Mucosa of descending colon (tissue), 3 donors: ENCODE measurements at regions not wholly inside any gene's neighbourhood (a gene's known extent, or its start where the extent isn't known, plus 50 kb on each side); places are given as distances from the start of the nearest gene placed in this dataset.

Experiments used
- ATAC-seq: fragments of 200-7000 bp; cut with Tn5 transposase; one replicate; pipeline ENCODE4 v1.9.1; 2020; ENCODE audit warnings: mild to moderate bottlenecking, moderate library complexity
- DNase-seq, 3 donors: peaks; one replicate each; pipeline ENCODE4 v3.0.0-alpha.2; 2020
- H3K36me3 ChIP-seq: fragments of 200-600 bp; one replicate; pipeline ENCODE4 v1.8.0; 2021; ENCODE audit warnings: low read depth, mild to moderate bottlenecking
- H3K4me1 ChIP-seq: fragments of 200-600 bp; one replicate; pipeline ENCODE4 v1.8.0; 2021; ENCODE audit warnings: low read depth, mild to moderate bottlenecking
- H3K4me3 ChIP-seq: fragments of 200-600 bp; one replicate; pipeline ENCODE4 v1.8.0; 2021; ENCODE audit warnings: mild to moderate bottlenecking
- H3K9me3 ChIP-seq: fragments of 200-600 bp; one replicate; pipeline ENCODE4 v1.8.0; 2021; ENCODE audit warnings: mild to moderate bottlenecking
- CTCF ChIP-seq: fragments of 200-600 bp; IDR thresholded peaks from one replicate; pipeline ENCODE4 v1.8.0; 2022; ENCODE audit warnings: antibody characterized with exemption, mild to moderate bottlenecking
- intact Hi-C, 2 donors: fragments of 100-400 bp; cut with DNase I in 1 of 2; cut with micrococcal nuclease in 1 of 2; formaldehyde crosslinking; loops; one replicate each; pipeline versions ENCODE4 v1.11.0 to v1.11.1; 2022; cut with DNase I, micrococcal nuclease
- donor health status: DM: no; HTN: no; CAD: no; lungs with moderate emphysema.
- donor health status: DM: no; HTN: no; CAD: no.
- donor health status: DM: no; HTN: yes; CAD: no.

DNA sequence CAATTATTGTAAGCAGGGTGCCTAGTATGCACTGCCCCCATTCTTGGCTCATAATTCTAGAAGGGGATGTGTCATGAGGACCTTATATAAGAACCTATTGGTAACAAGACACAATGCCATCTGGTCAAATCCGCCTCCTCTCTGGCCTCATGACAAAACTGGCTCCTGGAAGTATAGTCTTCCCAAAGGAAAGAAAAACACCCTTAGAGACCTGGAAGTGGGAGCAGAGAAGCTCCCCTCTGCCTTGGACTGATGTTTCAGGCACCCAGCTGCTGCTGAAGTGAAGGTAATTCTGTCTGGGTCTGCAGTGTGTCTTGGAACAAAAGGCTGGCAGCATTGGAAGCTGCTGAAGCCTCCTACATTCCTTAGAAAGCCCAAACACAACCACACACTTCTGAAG is 107.2 kb upstream of the CLSTN2 start:
- Histone ChIP-seq H3K4me3 (no peak overlapping the region), H3K36me3 (no peaks in the 10 kb centered on the region), H3K4me1 (no peaks in the 10 kb centered on the region), H3K9me3 (no peaks in the 10 kb centered on the region)
- intact Hi-C loops: no loop called here
- no peak for DNase-seq
- no peak for ATAC-seq
- no peak for TF ChIP-seq CTCF

DNA sequence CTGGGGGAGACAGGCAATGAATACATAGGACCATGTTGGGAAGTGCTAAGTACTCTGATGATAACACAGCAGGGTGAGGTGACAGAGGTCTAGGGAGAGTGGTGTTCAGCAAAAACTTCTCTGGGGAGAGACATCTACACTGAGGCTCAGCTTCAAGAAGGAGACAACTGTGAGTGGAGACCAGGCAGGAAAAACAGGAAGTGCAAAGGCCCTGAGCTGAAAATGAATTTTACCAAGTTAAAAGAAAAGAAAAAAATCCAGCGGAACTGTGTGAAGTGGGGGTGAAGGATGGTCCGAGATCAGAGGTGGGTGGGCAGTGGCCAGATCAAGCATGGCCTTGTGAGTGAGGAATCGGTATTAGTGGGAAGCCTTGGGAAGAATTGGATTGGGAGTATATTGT is 110.1 kb upstream of the CLSTN2 start:
- Histone ChIP-seq H3K4me3 (no peak overlapping the region), H3K4me1 (no peaks in the 10 kb centered on the region), H3K9me3 (no peaks in the 10 kb centered on the region), H3K36me3 (no peaks in the 10 kb centered on the region)
- no peak for TF ChIP-seq CTCF
- no peak for ATAC-seq
- intact Hi-C loops: no loop called here
- no peak for DNase-seq

- ATAC-seq: no peak
- intact Hi-C loops: no loop called here
- H3K36me3 ChIP-seq: no peaks in the 10 kb centered on the region
- no peak for TF ChIP-seq CTCF
- no peak overlapping the region for H3K4me3 ChIP-seq
- no peaks in the 10 kb centered on the region for H3K4me1 ChIP-seq
- no peaks in the 10 kb centered on the region for H3K9me3 ChIP-seq
- no peak for DNase-seq
Measured at GRCh38 chr3:139814646-139815045, 120.3 kb upstream of the CLSTN2 start.

DNA sequence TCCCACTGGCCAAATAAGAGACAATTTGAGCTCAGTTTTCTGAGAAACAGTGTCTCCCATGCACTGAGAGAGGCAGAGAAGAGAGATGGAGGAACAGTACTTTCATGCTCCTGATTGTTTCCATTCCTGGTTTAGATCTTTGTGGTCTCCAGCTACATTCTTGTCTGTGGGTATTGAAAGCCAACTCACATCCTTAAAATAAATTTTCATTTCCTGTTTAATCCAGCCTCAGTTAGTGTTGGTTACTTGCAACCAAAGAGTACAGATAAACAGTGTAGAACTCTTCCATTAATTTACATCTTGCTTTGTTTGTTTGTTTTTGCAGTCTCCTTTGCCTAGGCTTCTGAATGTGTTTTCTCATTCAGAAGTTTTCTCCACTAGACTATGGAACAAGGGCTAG is 123.7 kb upstream of the CLSTN2 start:
- Histone ChIP-seq H3K4me3 (no peak overlapping the region), H3K36me3 (no peaks in the 10 kb centered on the region), H3K4me1 (no peaks in the 10 kb centered on the region), H3K9me3 (no peaks in the 10 kb centered on the region)
- ATAC-seq (no peak), DNase-seq (no peak)
- intact Hi-C loops: no loop called here
- no peak for TF ChIP-seq CTCF

- no peaks in the 10 kb centered on the region for H3K4me1 ChIP-seq
- no peak overlapping the region for H3K4me3 ChIP-seq
- no peak for DNase-seq
- no peak for ATAC-seq
- no peaks in the 10 kb centered on the region for H3K36me3 ChIP-seq
- TF ChIP-seq CTCF: no peak
- intact Hi-C loops: no loop called here
- H3K9me3 ChIP-seq: no peaks in the 10 kb centered on the region
Measured at GRCh38 chr3:139808201-139808600, 126.8 kb upstream of the CLSTN2 start.

GRCh38 chr3:139803294-139803693 is 125.5 kb upstream of the NMNAT3 start:
- no peak for DNase-seq
- intact Hi-C loops: no loop called here
- H3K36me3 ChIP-seq: no peaks in the 10 kb centered on the region
- no peak for TF ChIP-seq CTCF
- no peak for ATAC-seq
- H3K9me3 ChIP-seq: no peaks in the 10 kb centered on the region
- H3K4me3 ChIP-seq: no peak overlapping the region
- no peaks in the 10 kb centered on the region for H3K4me1 ChIP-seq
